ENCODE measurements at regions not wholly inside any gene's neighbourhood (a gene's known extent, or its start where the extent isn't known, plus 50 kb on each side); places are given as distances from the start of the nearest gene placed in this dataset.

- DNase-seq, result no peak
- Mint-ChIP-seq H3K4me3 (no peak overlapping the region), H3K9me3 (no peaks in the 10 kb centered on the region), H3K4me1 (ENCODE audit: low read depth) (peaks cover 7% of the 10 kb centered on the region), H3K27me3 (ENCODE audit: low read depth) (no peaks in the 10 kb centered on the region), H3K27ac (no peak overlapping the region), H3K36me3 (ENCODE audit: low read depth) (no peaks in the 10 kb centered on the region)
- intact Hi-C loops (cut with micrococcal nuclease), result no loop called here
- CTCF ChIA-PET, result interaction anchor here (0.9 kb wide), 1 partner anchor 86 kb away, joined by 3 read pairs; no protein-coding TSS in a partner anchor
Measured at GRCh38 chr9:14985419-14985818, 75.2 kb upstream of the FREM1 start.

GRCh38 chr9:14983599-14983998 is 73.4 kb upstream of the FREM1 start:
- no peak overlapping the region for H3K27ac Mint-ChIP-seq
- no peaks in the 10 kb centered on the region for H3K36me3 Mint-ChIP-seq (ENCODE audit: low read depth)
- no peaks in the 10 kb centered on the region for H3K9me3 Mint-ChIP-seq
- no peak for DNase-seq
- intact Hi-C loops (cut with micrococcal nuclease), result no loop called here
- CTCF ChIA-PET, result no interaction called here
- H3K4me3 Mint-ChIP-seq, result no peak overlapping the region
- H3K4me1 Mint-ChIP-seq (ENCODE audit: low read depth), result peaks cover 7% of the 10 kb centered on the region
- no peaks in the 10 kb centered on the region for H3K27me3 Mint-ChIP-seq (ENCODE audit: low read depth)

GRCh38 chr9:14981291-14981950 is 71.2 kb upstream of the FREM1 start:
- Mint-ChIP-seq H3K36me3 (ENCODE audit: low read depth) (no peaks in the 10 kb centered on the region), H3K4me1 (ENCODE audit: low read depth) (no peaks in the 10 kb centered on the region), H3K27me3 (ENCODE audit: low read depth) (no peaks in the 10 kb centered on the region), H3K9me3 (peaks cover 2% of the 10 kb centered on the region), H3K4me3 (no peak overlapping the region), H3K27ac (no peak overlapping the region)
- CTCF ChIA-PET, result no interaction called here
- no peak for DNase-seq
- intact Hi-C loops (cut with micrococcal nuclease), result no loop called here

GRCh38 chr9:14978022-14979000 is 68.1 kb upstream of the FREM1 start:
- Mint-ChIP-seq H3K9me3 (peaks cover 2% of the 10 kb centered on the region), H3K4me1 (ENCODE audit: low read depth) (no peaks in the 10 kb centered on the region), H3K4me3 (no peak overlapping the region), H3K27me3 (ENCODE audit: low read depth) (no peaks in the 10 kb centered on the region), H3K27ac (no peak overlapping the region), H3K36me3 (ENCODE audit: low read depth) (no peaks in the 10 kb centered on the region)
- intact Hi-C loops (cut with micrococcal nuclease), result no loop called here
- DNase-seq, result no peak
- CTCF ChIA-PET, result interaction anchor here (1.0 kb wide), 1 partner anchor 19 kb away, joined by 3 read pairs; no protein-coding TSS in a partner anchor

- Mint-ChIP-seq H3K4me3 (no peak overlapping the region), H3K4me1 (ENCODE audit: low read depth) (no peaks in the 10 kb centered on the region), H3K27ac (no peak overlapping the region), H3K9me3 (peaks cover 1% of the 10 kb centered on the region), H3K36me3 (ENCODE audit: low read depth) (no peaks in the 10 kb centered on the region), H3K27me3 (ENCODE audit: low read depth) (no peaks in the 10 kb centered on the region)
- intact Hi-C loops (cut with micrococcal nuclease), result no loop called here
- no peak for DNase-seq
- CTCF ChIA-PET, result no interaction called here
Measured at GRCh38 chr9:14967450-14968321, 57.5 kb upstream of the FREM1 start.

- Mint-ChIP-seq H3K36me3 (ENCODE audit: low read depth) (no peaks in the 10 kb centered on the region), H3K27me3 (ENCODE audit: low read depth) (no peaks in the 10 kb centered on the region), H3K4me1 (ENCODE audit: low read depth) (peaks cover 26% of the 10 kb centered on the region), H3K27ac (no peak overlapping the region), H3K4me3 (no peak overlapping the region), H3K9me3 (no peaks in the 10 kb centered on the region)
- no peak for DNase-seq
- CTCF ChIA-PET, result interaction anchor here (1.4 kb wide), 1 partner anchor 173 kb away, joined by 3 read pairs; no protein-coding TSS in a partner anchor
- intact Hi-C loops (cut with micrococcal nuclease), result no loop called here
Measured at GRCh38 chr9:14962193-14962882, 52.1 kb upstream of the FREM1 start.

- Mint-ChIP-seq H3K4me1 (ENCODE audit: low read depth) (peaks cover 28% of the 10 kb centered on the region), H3K9me3 (no peaks in the 10 kb centered on the region), H3K4me3 (no peak overlapping the region), H3K27me3 (ENCODE audit: low read depth) (no peaks in the 10 kb centered on the region), H3K27ac (no peak overlapping the region), H3K36me3 (ENCODE audit: low read depth) (no peaks in the 10 kb centered on the region)
- CTCF ChIA-PET, result no interaction called here
- peak; percentile 5 for DNase-seq
- intact Hi-C loops (cut with micrococcal nuclease), result no loop called here
Measured at GRCh38 chr9:14961372-14962068, 51.3 kb upstream of the FREM1 start.

GRCh38 chr9:14960881-14961280 is 50.7 kb upstream of the FREM1 start:
- no peak overlapping the region for H3K27ac Mint-ChIP-seq
- H3K4me1 Mint-ChIP-seq (ENCODE audit: low read depth), result peaks cover 28% of the 10 kb centered on the region
- intact Hi-C loops (cut with micrococcal nuclease), result no loop called here

More at GRCh38 chr9:14960881-14961280, 50.7 kb upstream of the FREM1 start:
- Mint-ChIP-seq H3K27me3 (ENCODE audit: low read depth) (no peaks in the 10 kb centered on the region), H3K4me3 (no peak overlapping the region), H3K36me3 (ENCODE audit: low read depth) (no peaks in the 10 kb centered on the region), H3K9me3 (no peaks in the 10 kb centered on the region)
- CTCF ChIA-PET, result no interaction called here
- peak; percentile 20 for DNase-seq
